GM12892 (cell line): ENCODE measurements at regions not wholly inside any gene's neighbourhood (a gene's known extent, or its start where the extent isn't known, plus 50 kb on each side); places are given as distances from the start of the nearest gene placed in this dataset.

Experiments
- DNase-seq: peaks from one replicate; pipeline ENCODE4 v3.0.0; 2011; ENCODE audit not compliant: insufficient read length
- FAIRE-seq: peaks from 2 replicates; lab custom pipeline; 2011; peaks lifted over from hg19 to GRCh38; lab: Jason Lieb, UNC
- POLR2A ChIP-seq: IDR thresholded peaks from 2 replicates; pipeline ENCODE4 v1.6.1; 2011; ENCODE audit warnings: low read depth, low read length, control low read depth
- POLR2AphosphoS5 ChIP-seq: IDR thresholded peaks from 2 replicates; pipeline ENCODE4 v1.6.1; 2011; ENCODE audit warnings: low read depth, low read length, control low read depth
- TAF1 ChIP-seq: IDR thresholded peaks from 2 replicates; pipeline ENCODE4 v1.6.1; 2011; ENCODE audit warnings: low read depth, mild to moderate bottlenecking, control low read depth, low read length, borderline replicate concordance

DNA sequence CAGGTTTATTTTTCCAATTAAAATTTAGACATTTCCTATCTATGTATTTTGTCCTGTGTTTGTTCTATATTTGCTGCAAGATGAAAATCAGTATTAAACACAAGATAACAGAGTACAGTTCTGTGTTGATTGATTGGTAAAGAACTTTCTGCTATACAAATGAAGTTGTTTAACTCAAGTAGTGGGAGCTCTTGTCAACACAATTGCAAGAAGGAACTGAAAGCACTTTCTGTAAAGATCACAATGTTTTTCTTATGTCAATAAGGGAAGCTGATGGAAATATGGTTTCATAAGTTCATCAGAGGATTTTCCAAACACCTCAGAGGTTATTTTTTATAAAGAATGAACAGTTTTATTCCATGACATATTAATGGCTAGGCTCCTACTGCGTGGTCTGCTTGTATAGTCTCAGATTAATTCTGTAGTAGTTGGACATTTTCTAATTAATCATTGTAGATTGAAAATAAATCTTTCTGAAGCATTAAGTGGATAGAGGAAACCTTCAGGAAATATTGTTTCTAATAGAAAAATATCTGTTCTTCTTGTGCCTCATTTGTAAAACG lies 379.5 kb downstream of the LRFN5 start:
- DNase-seq (no peak), FAIRE-seq (no peak)
- TF ChIP-seq TAF1 (no peak), POLR2A (no peak), POLR2AphosphoS5 (no peak)

GRCh38 chr14:41973178-41973577 lies 366.5 kb downstream of the LRFN5 start:
- no peak for TF ChIP-seq POLR2AphosphoS5
- no peak for TF ChIP-seq POLR2A
- TF ChIP-seq TAF1: no peak
- DNase-seq: no peak
- no peak for FAIRE-seq

- TF ChIP-seq POLR2AphosphoS5: no peak
- TF ChIP-seq POLR2A: no peak
- no peak for FAIRE-seq
- DNase-seq: no peak
Observed at GRCh38 chr14:41972531-41972930, 365.9 kb downstream of the LRFN5 start.

DNA sequence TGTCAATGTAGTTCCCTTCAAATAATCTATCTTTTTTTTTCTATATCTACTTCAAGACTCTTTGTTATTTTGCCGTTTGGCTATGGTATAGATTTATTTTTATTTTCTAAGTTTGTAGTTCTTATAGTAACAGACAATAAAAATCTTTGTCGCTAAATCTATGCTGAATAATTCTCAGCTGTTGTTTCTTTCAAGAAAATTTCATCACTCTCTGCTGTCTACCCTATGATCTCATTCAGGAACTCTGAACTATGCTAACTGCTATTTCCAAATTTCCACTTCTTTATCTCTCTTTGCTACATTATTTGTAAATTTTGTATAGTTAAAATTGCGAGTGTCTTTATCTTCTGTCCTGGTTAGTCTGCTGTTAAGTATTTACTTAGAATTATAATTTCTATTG lies 353.6 kb downstream of the LRFN5 start:
- no peak for TF ChIP-seq POLR2AphosphoS5
- no peak for TF ChIP-seq TAF1
- TF ChIP-seq POLR2A: no peak
- DNase-seq: no peak
- FAIRE-seq: no peak

DNA sequence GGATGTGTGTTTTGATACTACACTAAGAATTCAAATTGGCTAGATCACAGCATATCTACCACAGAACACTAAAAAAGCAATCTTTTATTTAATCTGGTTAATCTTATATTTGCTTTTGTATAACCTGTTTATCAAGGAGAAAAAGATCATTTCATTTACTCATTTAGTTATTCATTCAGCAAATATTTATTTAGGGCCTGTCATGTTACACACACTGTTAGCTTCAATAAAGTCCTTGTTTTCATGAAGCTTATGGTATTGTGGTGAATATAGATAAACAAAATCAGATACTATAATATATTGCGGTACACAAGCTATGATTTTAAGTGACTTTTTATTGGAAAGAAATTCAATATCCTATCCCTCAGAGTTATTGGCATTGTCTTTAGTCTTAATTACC lies 350.8 kb downstream of the LRFN5 start:
- DNase-seq (no peak), FAIRE-seq (no peak)
- no peak for TF ChIP-seq TAF1
- no peak for TF ChIP-seq POLR2AphosphoS5
- TF ChIP-seq POLR2A: no peak
